GM18907 (cell line): ENCODE measurements at regions not wholly inside any gene's neighbourhood (a gene's known extent, or its start where the extent isn't known, plus 50 kb on each side); places are given as distances from the start of the nearest gene placed in this dataset.
"Not testable (repeated sequence)": the region's sequence is repeated elsewhere in the genome, so short reads cannot be mapped to it uniquely, and the experiment has no call there.

Experiments used
- ATAC-seq: cut with Tn5 transposase; IDR thresholded peaks from one replicate; pipeline ENCODE4 v1.9.1; 2021; ENCODE audit warnings: mild to moderate bottlenecking, moderate library complexity; ENCODE audit not compliant: unreplicated experiment

GRCh38 chr18:70640336-70640887, 351.6 kb downstream of the SOCS6 start:
- ATAC-seq, result no peak

DNA sequence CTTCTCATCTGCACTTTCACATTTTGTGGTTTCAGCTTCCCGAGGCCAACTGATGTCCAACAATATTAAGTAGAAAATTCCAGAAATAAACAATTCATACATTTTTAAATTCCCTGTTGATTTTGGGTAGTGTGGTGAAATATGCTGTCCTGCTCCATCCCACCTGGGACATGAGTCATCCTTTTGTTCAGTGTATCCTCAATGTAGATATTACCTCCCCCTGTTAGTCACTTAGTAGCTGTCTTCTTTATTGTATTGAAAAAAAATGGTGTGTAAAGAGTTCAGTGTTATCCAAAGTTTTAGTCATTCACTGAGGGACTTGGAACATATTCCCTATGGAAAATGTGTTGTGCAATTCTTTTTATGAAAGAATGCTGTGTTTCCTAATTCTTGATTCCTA, 348.1 kb downstream of the SOCS6 start:
- ATAC-seq, result no peak

DNA sequence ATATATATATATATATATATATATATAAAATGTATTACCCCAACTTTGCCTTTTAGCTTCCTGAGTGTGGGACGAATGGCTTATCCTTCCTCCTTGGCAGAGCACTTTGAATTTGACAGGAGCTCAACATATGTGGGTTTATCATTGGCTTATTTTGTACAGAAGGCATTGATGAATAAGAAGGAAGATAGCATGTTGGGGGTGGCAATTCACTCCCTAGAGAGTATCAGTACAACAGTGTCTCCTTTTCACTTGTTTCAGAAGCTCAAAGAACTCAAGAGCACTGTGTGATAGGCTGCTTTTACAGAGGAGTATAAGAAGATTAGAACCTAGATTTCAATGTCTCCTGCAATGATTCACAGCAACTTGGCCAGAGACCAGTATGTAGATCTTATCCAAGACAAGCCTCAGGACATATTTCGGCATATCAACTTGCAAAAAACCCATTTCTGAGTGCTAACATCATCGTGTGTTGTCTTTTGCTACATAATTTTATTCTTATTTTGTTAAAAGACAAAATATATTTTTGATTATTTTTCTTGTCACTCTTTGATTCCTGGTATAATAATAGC, 345.8 kb downstream of the SOCS6 start:
- no peak for ATAC-seq

- ATAC-seq, result no peak
Observed at GRCh38 chr18:70627182-70627802, 338.4 kb downstream of the SOCS6 start.

DNA sequence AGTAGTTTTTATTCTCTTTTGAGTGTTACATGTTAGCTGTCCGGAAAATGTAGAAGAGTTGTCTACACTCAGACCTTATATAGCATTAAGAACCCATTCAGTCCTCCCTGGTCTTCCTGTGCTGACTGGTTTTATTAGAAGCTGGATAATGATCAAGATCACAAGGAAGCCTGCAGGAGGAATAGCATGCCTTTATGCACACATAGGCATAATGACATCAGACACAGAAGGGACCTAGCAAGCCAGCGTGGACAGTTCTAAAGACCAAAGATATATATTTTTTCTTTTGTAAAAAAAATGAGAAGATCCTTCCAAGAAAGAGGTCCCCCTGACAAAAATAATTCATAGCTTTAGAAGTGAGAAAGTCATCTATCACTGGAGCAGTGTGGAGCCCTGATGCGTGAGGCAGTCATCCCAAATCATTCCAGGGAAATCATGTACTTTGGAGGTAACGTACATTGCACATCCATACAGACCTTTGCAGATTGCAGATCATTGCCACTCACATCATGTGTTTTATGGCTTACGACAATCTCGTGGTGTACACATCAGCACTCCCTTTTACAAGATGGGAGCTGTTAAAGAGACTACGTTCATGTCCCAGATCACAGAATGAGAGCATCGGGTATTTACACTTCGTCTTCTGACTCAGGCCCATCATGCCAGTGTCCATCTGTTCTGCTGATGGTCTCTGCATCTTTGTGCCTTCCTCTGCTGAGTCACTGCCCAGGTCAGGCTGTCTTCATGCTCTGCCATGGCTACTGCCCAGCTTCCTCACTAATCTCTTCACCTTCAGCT, 334.0 kb downstream of the SOCS6 start:
- no peak for ATAC-seq

GRCh38 chr18:70621710-70622109, 332.9 kb downstream of the SOCS6 start:
- no peak for ATAC-seq

GRCh38 chr18:70620837-70621612, 332.2 kb downstream of the SOCS6 start:
- ATAC-seq, result no peak

DNA sequence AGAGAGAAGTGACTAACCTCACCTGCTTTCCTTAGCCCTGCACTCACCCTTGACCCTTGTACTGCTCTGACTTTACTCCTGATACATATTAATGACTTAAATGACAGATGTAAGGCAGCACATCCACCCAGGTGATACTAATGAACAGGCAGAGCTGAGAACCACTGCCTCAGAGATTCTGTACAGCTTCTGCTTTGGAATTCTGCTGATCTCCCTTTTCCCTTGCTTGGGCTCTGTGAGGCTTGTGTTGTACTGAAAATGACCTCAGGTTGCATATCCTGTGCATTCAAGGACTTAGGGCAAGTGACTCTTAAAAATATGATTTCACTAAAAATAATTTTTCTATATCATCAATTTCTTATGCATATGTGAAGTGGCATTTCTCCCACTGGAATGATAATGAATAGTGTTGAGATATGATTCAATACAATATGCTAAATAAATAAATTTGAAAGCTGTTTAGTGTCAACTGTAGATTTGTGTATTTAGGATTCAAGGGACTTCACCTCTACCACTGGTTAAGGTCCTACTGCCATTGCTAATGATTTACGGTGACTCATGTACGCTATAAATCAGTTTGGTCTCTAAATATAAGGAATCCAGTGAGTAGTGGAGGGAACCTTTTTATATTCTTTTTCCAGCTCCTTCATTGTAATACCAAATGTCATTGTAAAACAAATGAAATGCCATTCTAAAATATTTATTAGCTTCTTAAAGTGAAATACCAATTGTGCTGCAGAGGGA, 328.3 kb downstream of the SOCS6 start:
- no peak for ATAC-seq

GRCh38 chr18:70600225-70600925, 311.5 kb downstream of the SOCS6 start:
- ATAC-seq, result no peak

- ATAC-seq, result no peak
Observed at GRCh38 chr18:70598406-70598805, 309.6 kb downstream of the SOCS6 start.

- no peak for ATAC-seq
Observed at GRCh38 chr18:70582981-70583380, 294.1 kb downstream of the SOCS6 start.

GRCh38 chr18:70578480-70578879, 289.6 kb downstream of the SOCS6 start:
- no peak for ATAC-seq

GRCh38 chr18:70577023-70577420, 288.2 kb downstream of the SOCS6 start:
- no peak for ATAC-seq

DNA sequence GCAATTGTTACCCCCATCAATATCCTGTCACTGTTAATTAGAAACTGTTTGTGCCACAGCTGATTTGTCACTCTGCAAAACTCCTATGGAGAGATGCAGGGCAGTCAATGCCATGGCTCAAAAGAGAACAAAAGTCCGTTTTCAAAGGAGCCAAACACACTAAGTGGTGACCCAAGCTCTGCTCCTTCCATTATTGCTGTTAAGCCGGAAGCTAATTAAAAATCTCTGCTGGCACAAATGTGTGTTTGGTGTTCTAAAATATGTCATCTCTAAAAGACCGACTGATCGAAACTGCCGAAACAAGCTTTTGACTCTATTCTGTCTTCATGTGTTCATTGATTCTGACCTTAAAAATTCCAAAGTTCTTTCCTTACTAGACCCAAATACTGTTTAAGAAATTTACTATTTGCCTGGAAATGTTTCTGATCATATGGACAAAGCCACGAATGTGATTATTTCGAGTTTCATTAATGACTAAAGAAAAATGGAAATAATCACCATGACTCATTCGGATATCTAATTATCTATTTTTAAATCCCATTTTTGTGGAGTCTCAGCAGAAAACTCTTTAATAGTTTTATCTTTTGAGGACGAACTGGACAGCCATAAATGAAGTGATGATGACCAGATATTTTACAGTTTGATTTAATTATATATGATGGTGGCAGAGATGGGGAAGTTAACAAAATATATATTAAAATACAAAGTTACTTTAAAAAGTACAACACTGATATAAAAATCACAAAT, 287.6 kb downstream of the SOCS6 start:
- ATAC-seq, result no peak

- ATAC-seq, result not testable (repeated sequence)
Observed at GRCh38 chr18:70574951-70575350, 286.1 kb downstream of the SOCS6 start.

DNA sequence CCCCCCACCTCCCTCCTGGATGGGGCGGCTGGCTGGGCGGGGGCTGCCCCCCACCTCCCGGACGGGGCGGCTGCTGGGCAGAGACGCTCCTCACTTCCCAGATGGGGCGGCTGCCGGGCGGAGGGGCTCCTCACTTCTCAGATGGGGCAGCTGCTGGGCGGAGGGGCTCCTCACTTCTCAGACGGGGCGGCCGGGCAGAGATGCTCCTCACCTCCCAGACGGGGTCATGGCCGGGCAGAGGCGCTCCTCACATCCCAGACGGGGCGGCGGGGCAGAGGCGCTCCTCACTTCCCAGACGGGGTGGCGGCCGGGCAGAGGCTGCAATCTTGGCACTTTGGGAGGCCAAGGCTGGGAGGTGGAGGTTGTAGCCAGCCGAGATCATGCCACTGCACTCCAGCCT, 280.8 kb downstream of the SOCS6 start:
- not testable (repeated sequence) for ATAC-seq

DNA sequence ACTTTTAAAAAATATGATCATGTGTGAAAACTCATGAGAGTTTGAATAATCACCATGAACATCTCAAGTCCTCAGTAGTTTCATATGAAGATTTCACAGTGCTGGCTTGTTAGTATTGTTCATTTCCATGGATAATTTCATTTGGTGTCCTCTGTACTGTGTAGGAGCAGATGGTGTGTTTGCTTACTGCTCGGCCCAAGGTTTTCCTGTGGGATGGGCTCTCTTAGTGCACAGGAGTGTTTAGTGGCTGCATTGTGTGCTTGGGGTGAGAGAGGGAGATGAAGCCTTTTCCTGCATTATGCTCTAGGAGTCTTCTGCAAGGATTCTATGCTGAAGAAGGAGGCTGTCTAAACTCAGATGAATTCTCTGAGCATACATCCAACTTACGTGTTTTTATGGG, 270.6 kb downstream of the SOCS6 start:
- no peak for ATAC-seq

DNA sequence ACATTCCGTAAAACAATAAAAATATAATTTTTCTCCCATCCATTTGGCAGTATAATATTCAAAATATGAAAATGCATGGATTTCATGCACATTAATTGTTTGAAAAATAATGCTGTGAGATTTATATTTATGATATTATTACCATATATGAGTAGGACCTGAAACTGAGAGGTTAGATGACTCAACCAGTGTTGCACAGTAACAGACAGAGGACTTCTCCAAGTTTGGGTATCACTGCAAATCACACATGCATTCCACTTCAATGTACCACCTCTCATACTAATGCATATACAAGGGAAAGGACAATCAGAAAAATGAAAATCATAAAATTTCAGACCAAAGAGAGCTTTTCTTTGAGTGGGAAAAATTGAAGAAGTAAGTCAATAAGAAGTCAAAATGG, 269.5 kb downstream of the SOCS6 start:
- ATAC-seq, result no peak

DNA sequence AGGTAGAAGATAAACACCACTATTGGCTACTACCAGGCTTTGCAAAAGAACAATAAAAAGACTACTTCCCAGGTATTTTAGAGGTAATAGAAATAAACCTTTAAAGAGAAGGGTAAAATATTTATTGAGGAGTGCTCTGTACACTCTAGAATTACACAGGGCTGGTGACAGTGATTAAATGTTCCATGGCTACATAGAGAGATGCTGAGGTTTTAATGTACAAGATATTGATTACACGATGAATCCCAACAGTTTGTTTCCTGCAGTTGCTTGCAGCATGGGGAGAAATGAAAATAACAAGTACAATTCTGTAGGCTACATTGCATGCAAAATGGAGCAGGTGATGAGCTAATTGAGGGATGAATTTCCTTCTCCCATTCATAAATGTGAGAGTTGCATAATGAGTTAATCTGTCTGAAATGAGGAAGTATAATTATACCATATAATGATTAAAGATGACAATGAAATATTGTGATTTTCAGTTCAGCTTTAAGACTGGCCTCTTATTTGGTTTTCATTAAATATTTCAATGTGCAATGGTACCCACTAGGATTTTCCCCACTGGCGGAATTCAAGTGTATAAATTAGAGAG, 266.1 kb downstream of the SOCS6 start:
- no peak for ATAC-seq
